Cardiac muscle cell (in vitro differentiated cells and primary cell): ENCODE measurements at regions not wholly inside any gene's neighbourhood (a gene's known extent, or its start where the extent isn't known, plus 50 kb on each side); places are given as distances from the start of the nearest gene placed in this dataset.
A peak's percentile ranks its signal among the peaks of the same experiment; 100 is the strongest.

Experiments used
- DNase-seq, 2 donors: peaks; one replicate each; pipeline versions ENCODE4 v3.0.0 to v3.0.0-alpha.2; 2010 to 2017; ENCODE audit warnings: low read depth in 1 of 2, low spot score in 1 of 2
- H3K27ac ChIP-seq: fragments of 200-600 bp; sonication (generic); 2 replicates; pipeline ENCODE4 v1.5.1; 2016
- H3K27me3 ChIP-seq: fragments of 200-600 bp; sonication (generic); 2 replicates; pipeline ENCODE4 v1.6.0; 2016; ENCODE audit warnings: control low read depth
- H3K36me3 ChIP-seq: fragments of 200-600 bp; sonication (generic); 2 replicates; pipeline ENCODE4 v1.5.1; 2016; ENCODE audit warnings: control low read depth
- H3K4me1 ChIP-seq: fragments of 200-600 bp; sonication (generic); 2 replicates; pipeline ENCODE4 v1.8.1; 2017; ENCODE audit warnings: low read depth, mild to moderate bottlenecking, mixed run types
- H3K4me3 ChIP-seq: fragments of 200-600 bp; sonication (generic); 2 replicates; pipeline ENCODE4 v1.5.1; 2016; ENCODE audit warnings: mild to moderate bottlenecking
- H3K9me3 ChIP-seq: fragments of 200-600 bp; sonication (generic); 2 replicates; pipeline ENCODE4 v1.5.1; 2017; ENCODE audit warnings: low read depth, mild to moderate bottlenecking, control low read depth
- TF ChIP-seq, protein P1 (sequence below): IDR thresholded peaks from 2 replicates; pipeline ENCODE4 v1.5.1; 2012; ENCODE audit warnings: low read depth, mild to moderate bottlenecking, low read length

DNA sequence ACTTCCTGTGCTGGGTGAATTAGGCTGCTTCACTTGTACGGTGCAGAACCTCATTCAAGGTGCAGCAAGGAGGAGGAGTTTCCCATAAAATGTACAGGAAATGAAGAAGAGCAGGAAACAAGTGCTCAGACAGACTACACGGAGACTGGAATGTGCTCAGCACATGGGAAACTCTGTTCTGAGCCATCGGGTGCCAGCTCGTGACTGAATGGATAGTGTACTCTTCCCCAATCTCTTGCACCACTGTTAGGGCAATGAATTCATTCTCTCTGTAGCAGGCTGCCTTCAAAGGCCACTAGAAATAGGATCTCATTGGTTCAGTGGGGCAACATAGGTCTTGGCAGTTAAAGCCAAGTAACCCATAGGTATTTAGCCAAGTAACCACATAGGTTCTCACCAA lies 200.0 kb upstream of the LDB2 start:
- no peak overlapping the region for H3K27ac ChIP-seq
- TF ChIP-seq, protein P1, sequence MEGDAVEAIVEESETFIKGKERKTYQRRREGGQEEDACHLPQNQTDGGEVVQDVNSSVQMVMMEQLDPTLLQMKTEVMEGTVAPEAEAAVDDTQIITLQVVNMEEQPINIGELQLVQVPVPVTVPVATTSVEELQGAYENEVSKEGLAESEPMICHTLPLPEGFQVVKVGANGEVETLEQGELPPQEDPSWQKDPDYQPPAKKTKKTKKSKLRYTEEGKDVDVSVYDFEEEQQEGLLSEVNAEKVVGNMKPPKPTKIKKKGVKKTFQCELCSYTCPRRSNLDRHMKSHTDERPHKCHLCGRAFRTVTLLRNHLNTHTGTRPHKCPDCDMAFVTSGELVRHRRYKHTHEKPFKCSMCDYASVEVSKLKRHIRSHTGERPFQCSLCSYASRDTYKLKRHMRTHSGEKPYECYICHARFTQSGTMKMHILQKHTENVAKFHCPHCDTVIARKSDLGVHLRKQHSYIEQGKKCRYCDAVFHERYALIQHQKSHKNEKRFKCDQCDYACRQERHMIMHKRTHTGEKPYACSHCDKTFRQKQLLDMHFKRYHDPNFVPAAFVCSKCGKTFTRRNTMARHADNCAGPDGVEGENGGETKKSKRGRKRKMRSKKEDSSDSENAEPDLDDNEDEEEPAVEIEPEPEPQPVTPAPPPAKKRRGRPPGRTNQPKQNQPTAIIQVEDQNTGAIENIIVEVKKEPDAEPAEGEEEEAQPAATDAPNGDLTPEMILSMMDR: no peak
- H3K36me3 ChIP-seq: no peaks in the 10 kb centered on the region
- DNase-seq: no peak
- peaks cover 10% of the 10 kb centered on the region for H3K4me1 ChIP-seq
- no peaks in the 10 kb centered on the region for H3K27me3 ChIP-seq
- H3K9me3 ChIP-seq: no peaks in the 10 kb centered on the region
- H3K4me3 ChIP-seq: no peak overlapping the region

DNA sequence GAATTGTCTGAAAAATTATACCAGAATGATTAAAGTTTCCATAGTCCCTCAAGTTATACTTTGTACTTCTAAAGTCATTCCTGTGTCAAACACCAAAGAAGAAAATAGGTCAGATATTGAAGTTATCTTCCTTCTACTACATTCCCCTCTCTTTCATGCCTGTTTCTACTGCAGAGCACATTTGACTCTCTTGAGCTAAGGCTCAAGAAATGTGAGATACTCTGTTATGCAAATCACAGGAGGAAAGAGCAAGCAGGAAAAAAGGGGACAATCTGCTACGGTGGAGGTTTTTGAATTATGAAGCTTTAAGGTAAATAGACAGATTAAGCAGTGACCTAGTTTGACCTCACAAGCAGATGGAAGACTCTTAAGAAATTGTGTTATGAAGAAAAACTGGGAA lies 198.9 kb upstream of the LDB2 start:
- DNase-seq: no peak
- no peaks in the 10 kb centered on the region for H3K9me3 ChIP-seq
- no peaks in the 10 kb centered on the region for H3K36me3 ChIP-seq
- peaks cover 16% of the 10 kb centered on the region for H3K4me1 ChIP-seq
- TF ChIP-seq, protein P1: no peak
- H3K4me3 ChIP-seq: no peak overlapping the region
- no peaks in the 10 kb centered on the region for H3K27me3 ChIP-seq
- no peak overlapping the region for H3K27ac ChIP-seq

DNA sequence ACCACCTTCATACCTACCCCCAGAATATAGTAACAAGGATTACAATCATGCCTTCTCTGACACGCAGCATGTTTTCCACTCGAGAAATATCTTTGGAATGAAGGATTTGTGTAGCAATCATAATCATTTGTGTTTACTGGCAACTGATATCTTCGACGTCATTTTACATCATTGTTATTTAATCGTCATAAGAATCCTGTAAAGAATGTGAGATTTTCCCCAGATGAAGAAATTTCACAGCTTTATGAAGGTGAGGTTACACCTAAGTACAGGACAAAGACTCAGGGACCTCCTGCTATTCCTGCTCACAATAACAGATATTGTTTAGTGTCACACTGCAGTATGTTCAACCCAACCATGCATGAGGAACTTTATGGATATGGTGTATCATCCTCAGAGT lies 198.2 kb upstream of the LDB2 start:
- Histone ChIP-seq H3K27me3 (no peaks in the 10 kb centered on the region), H3K36me3 (no peaks in the 10 kb centered on the region), H3K4me1 (peaks cover 16% of the 10 kb centered on the region), H3K4me3 (no peak overlapping the region), H3K27ac (no peak overlapping the region), H3K9me3 (no peaks in the 10 kb centered on the region)
- TF ChIP-seq, protein P1: no peak
- no peak for DNase-seq

DNA sequence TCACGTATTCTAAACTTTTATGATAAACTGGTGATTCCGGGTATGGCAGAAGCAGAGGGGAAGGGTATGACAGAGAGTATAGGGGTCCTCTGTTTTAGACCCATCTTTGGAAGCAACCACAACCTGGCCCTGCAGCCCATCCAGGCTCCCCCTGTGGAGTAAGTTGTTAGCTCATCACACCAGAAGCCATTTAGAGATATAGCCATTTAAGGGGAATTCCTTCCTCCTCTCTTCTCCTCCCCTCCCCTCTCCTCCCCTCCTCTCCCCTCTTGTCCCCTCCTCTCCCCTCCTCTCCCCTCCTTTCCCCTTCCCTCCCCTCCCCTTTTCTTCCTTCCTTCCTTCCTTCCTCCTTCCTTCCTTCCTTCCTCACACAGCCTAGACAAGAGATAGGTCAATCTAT lies 197.3 kb upstream of the LDB2 start:
- TF ChIP-seq, protein P1: no peak
- H3K27me3 ChIP-seq: no peaks in the 10 kb centered on the region
- DNase-seq: no peak
- no peak overlapping the region for H3K27ac ChIP-seq
- H3K4me3 ChIP-seq: no peak overlapping the region
- H3K9me3 ChIP-seq: no peaks in the 10 kb centered on the region
- no peaks in the 10 kb centered on the region for H3K36me3 ChIP-seq
- H3K4me1 ChIP-seq: peaks cover 16% of the 10 kb centered on the region

DNA sequence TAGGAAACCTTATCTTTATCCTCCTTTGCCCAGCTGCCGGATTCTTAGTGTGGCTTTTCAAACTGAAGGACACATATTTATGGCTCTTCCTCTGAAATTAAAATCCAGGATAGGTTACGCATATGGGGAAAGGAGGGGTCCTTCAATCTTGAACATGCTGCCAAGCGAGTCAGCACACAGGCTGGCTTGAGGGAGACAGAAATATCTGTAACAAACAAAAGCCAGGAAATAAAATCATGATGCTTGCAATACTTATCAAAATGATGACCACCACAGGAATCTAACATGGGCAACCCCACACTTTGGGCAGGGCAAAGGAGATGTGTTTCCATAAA lies 196.4 kb upstream of the LDB2 start:
- peak in 1 of 2 donors; percentile 21 for DNase-seq
- H3K27ac ChIP-seq: no peak overlapping the region
- H3K36me3 ChIP-seq: no peaks in the 10 kb centered on the region
- no peaks in the 10 kb centered on the region for H3K27me3 ChIP-seq
- no peaks in the 10 kb centered on the region for H3K9me3 ChIP-seq
- no peak overlapping the region for H3K4me3 ChIP-seq
- TF ChIP-seq, protein P1: no peak
- H3K4me1 ChIP-seq: peaks cover 16% of the 10 kb centered on the region
